HCT116 (cell line): ENCODE measurements at regions not wholly inside any gene's neighbourhood (a gene's known extent, or its start where the extent isn't known, plus 50 kb on each side); places are given as distances from the start of the nearest gene placed in this dataset.

Experiments used
- ATAC-seq: fragments of 200-7000 bp; cut with Tn5 transposase; 2 replicates; pipeline ENCODE4 v1.9.1; 2020; ENCODE audit warnings: mild to moderate bottlenecking, moderate library complexity
- BruUV-seq: library from RNA; stranded (reverse); fragments of 400-500 nt; replicated peaks from 2 replicates; lab custom pipeline; 2021; lab: Mats Ljungman, UMichigan
- CTCF ChIA-PET: fragments of 300-600 bp; sonication (Branson Sonifier 250); formaldehyde crosslinking; loops from one replicate; lab custom pipeline; 2021; ENCODE audit warnings: antibody characterized with exemption; lab: Charles Lee
- POLR2A ChIA-PET: fragments of 300-600, 350-600 bp; sonication (Branson Sonifier 250); formaldehyde crosslinking; loops from one replicate; lab custom pipeline; 2021; ENCODE audit warnings: antibody characterized with exemption; lab: Charles Lee
- RAD21 ChIA-PET, 2 experiments: fragments of 300-600 bp; sonication (Branson Sonifier 250); formaldehyde crosslinking; loops; one replicate each; lab custom pipeline; 2023; ENCODE audit warnings: low total read pairs in 2 of 2; ENCODE audit not compliant: uncharacterized antibody in 2 of 2, unreplicated experiment in 2 of 2, low non-redundant PET in 1 of 2; lab: Charles Lee
- DNase-seq: peaks from one replicate; pipeline ENCODE4 v3.0.0-alpha.2; 2010; ENCODE audit warnings: low read depth, low spot score
- H2AFZ ChIP-seq: fragments of 200-600 bp; shearing (Covaris generic), sonication (generic); 2 replicates; pipeline ENCODE4 v1.6.1; 2017; ENCODE audit warnings: low read depth, mixed run types, mixed read lengths, antibody characterized with exemption, low read length; ENCODE audit not compliant: poor library complexity, severe bottlenecking
- H3K27ac ChIP-seq: 2 replicates; pipeline ENCODE4 v1.5.1; 2012; ENCODE audit warnings: low read depth, low read length
- H3K27me3 ChIP-seq: fragments of 200-600 bp; sonication (generic); 2 replicates; pipeline ENCODE4 v1.6.1; 2016; ENCODE audit warnings: mixed run types, low read length, mixed read lengths; ENCODE audit not compliant: insufficient read depth
- H3K36me3 ChIP-seq, 2 experiments: fragments of 200-500 bp in 1 of 2; fragments of 200-600 bp in 1 of 2; sonication (Bioruptor generic) in 1 of 2; sonication (generic) in 1 of 2; 2 replicates each; pipeline versions ENCODE4 v1.5.1 to v1.6.1; 2014 to 2016; ENCODE audit warnings: low read length in 2 of 2, inconsistent platforms in 1 of 2, mixed read lengths in 1 of 2, mixed run types in 1 of 2; ENCODE audit not compliant: insufficient read depth in 2 of 2, control insufficient read depth in 1 of 2
- H3K4me1 ChIP-seq, 2 experiments: fragments of 200-600 bp in 1 of 2; sonication (generic) in 1 of 2; 2 replicates each; pipeline versions ENCODE4 v1.5.1 to v1.6.1; 2012 to 2017; ENCODE audit warnings: low read length in 2 of 2, inconsistent platforms in 1 of 2, mild to moderate bottlenecking in 1 of 2, mixed read lengths in 1 of 2, mixed run types in 1 of 2, moderate library complexity in 1 of 2; ENCODE audit not compliant: insufficient read depth in 2 of 2, control insufficient read depth in 1 of 2
- H3K4me2 ChIP-seq: fragments of 200-600 bp; sonication (generic); 2 replicates; pipeline ENCODE4 v1.6.1; 2017; ENCODE audit warnings: mixed run types, low read length, mixed read lengths
- H3K4me3 ChIP-seq, 2 experiments: fragments of 200-600 bp in 1 of 2; sonication (generic) in 1 of 2; replicated peaks in 1 of 2; 2 replicates each; pipeline ENCODE4 v1.5.1; 2011 to 2016; ENCODE audit warnings: low read length in 2 of 2, control low read depth in 1 of 2, low read depth in 1 of 2, mild to moderate bottlenecking in 1 of 2, mixed read lengths in 1 of 2, mixed run types in 1 of 2
- H3K79me2 ChIP-seq: fragments of 200-600 bp; sonication (generic); 2 replicates; pipeline ENCODE4 v1.6.1; 2017; ENCODE audit warnings: mild to moderate bottlenecking, mixed run types, low read length, moderate library complexity, mixed read lengths; ENCODE audit not compliant: insufficient read depth
- H3K9ac ChIP-seq: fragments of 200-600 bp; sonication (generic); 2 replicates; pipeline ENCODE4 v1.6.1; 2016; ENCODE audit warnings: low read length, mixed read lengths
- H3K9me2 ChIP-seq: fragments of 200-600 bp; sonication (generic), shearing (Covaris generic); 2 replicates; pipeline ENCODE4 v1.6.1; 2017; ENCODE audit warnings: mixed run types, mild to moderate bottlenecking, moderate library complexity; ENCODE audit not compliant: insufficient read depth
- H3K9me3 ChIP-seq, 2 experiments: fragments of 200-500 bp in 1 of 2; fragments of 200-600 bp in 1 of 2; sonication (Bioruptor generic) in 1 of 2; sonication (generic) in 1 of 2; 2 replicates each; pipeline ENCODE4 v1.6.1; 2014 to 2017; ENCODE audit warnings: low read length in 2 of 2, mixed read lengths in 2 of 2, inconsistent platforms in 1 of 2, low read depth in 1 of 2, mild to moderate bottlenecking in 1 of 2, mixed run types in 1 of 2, moderate library complexity in 1 of 2; ENCODE audit not compliant: control insufficient read depth in 1 of 2, insufficient read depth in 1 of 2
- H4K20me1 ChIP-seq: fragments of 200-600 bp; sonication (generic), shearing (Covaris generic); 2 replicates; pipeline ENCODE4 v1.6.1; 2017; ENCODE audit warnings: mixed run types, mild to moderate bottlenecking, moderate library complexity; ENCODE audit not compliant: insufficient read depth
- ATF3 ChIP-seq: IDR thresholded peaks from 2 replicates; pipeline ENCODE4 v1.6.1; 2012
- CBX3 ChIP-seq: IDR thresholded peaks from 2 replicates; pipeline ENCODE4 v1.6.1; 2012; ENCODE audit warnings: low read depth
- CTCF ChIP-seq, 3 experiments: fragments of 200-600 bp in 1 of 3; sonication (generic) in 1 of 3; IDR thresholded peaks in 2 of 3; conservative IDR thresholded peaks in 1 of 3; 2 replicates each; pipeline ENCODE4 v1.5.1; 2012 to 2017; ENCODE audit warnings: low read depth in 2 of 3, low read length in 2 of 3, antibody characterized with exemption in 1 of 3, borderline replicate concordance in 1 of 3, control low read depth in 1 of 3, mild to moderate bottlenecking in 1 of 3, mixed read lengths in 1 of 3, mixed run types in 1 of 3, moderate library complexity in 1 of 3; ENCODE audit not compliant: insufficient read depth in 1 of 3
- EZH2 ChIP-seq: fragments of 200-600 bp; sonication (generic); IDR thresholded peaks from 2 replicates; pipeline ENCODE4 v1.6.1; 2017; ENCODE audit warnings: antibody characterized with exemption, mixed run types
- FOSL1 ChIP-seq: IDR thresholded peaks from 2 replicates; pipeline ENCODE4 v1.6.1; 2012; ENCODE audit warnings: low read depth
- MAX ChIP-seq: IDR thresholded peaks from 2 replicates; pipeline ENCODE4 v1.6.1; 2012
- POLR2A ChIP-seq: IDR thresholded peaks from 2 replicates; pipeline ENCODE4 v1.7.0; 2011; ENCODE audit warnings: borderline replicate concordance; ENCODE audit not compliant: insufficient read depth, insufficient read length; ENCODE audit errors: extremely low read depth
- POLR2AphosphoS5 ChIP-seq: IDR thresholded peaks from 2 replicates; pipeline ENCODE4 v1.6.1; 2011; ENCODE audit warnings: mild to moderate bottlenecking, low read depth, low read length, moderate library complexity
- RAD21 ChIP-seq: IDR thresholded peaks from 2 replicates; pipeline ENCODE4 v1.6.1; 2012; ENCODE audit warnings: low read depth, mild to moderate bottlenecking
- SIN3A ChIP-seq: IDR thresholded peaks from 2 replicates; pipeline ENCODE4 v1.6.1; 2012; ENCODE audit warnings: low read depth
- SP1 ChIP-seq: IDR thresholded peaks from 2 replicates; pipeline ENCODE4 v1.6.1; 2012; ENCODE audit warnings: low read depth
- SRF ChIP-seq: IDR thresholded peaks from 2 replicates; pipeline ENCODE4 v1.6.1; 2012; ENCODE audit warnings: low read depth
- TCF7L2 ChIP-seq: IDR thresholded peaks from 2 replicates; pipeline ENCODE4 v1.7.0; 2011; ENCODE audit warnings: borderline replicate concordance, inconsistent platforms; ENCODE audit not compliant: insufficient read depth, insufficient read length; ENCODE audit errors: extremely low read depth
- YY1 ChIP-seq: IDR thresholded peaks from 2 replicates; pipeline ENCODE4 v1.6.1; 2011; ENCODE audit warnings: low read length, low read depth, moderate library complexity, mild to moderate bottlenecking; ENCODE audit not compliant: insufficient replicate concordance; ENCODE audit errors: extremely low read depth
- ZFX ChIP-seq: fragments of 450-650 bp; IDR thresholded peaks from 2 replicates; pipeline ENCODE4 v1.6.1; 2017
- ZNF274 ChIP-seq: fragments of 200-500 bp; sonication (Bioruptor generic); IDR thresholded peaks from 2 replicates; pipeline ENCODE4 v1.6.1; 2014; ENCODE audit warnings: mild to moderate bottlenecking, low read depth, low read length, inconsistent platforms
- intact Hi-C: fragments of 100-400 bp; cut with micrococcal nuclease; formaldehyde crosslinking; loops from 2 replicates; pipeline ENCODE4 v1.10.0; 2022

GRCh38 chr17:34131386-34131785 lies 123.7 kb upstream of the CCL2 start:
- intact Hi-C loops, result no loop called here
- no peak for TF ChIP-seq ATF3
- TF ChIP-seq SP1, result no peak
- TF ChIP-seq POLR2A, result no peak
- TF ChIP-seq SIN3A, result no peak
- TF ChIP-seq FOSL1, result no peak
- TF ChIP-seq TCF7L2, result no peak
- BruUV-seq, result no TSS peak
- no peak overlapping the region for H3K27ac ChIP-seq
- H3K36me3 ChIP-seq, result no peaks in the 10 kb centered on the region
- ChIA-PET CTCF (no interaction called here), POLR2A (no interaction called here), RAD21 (no interaction called here)
- no peak overlapping the region for H3K4me2 ChIP-seq
- H3K9me2 ChIP-seq, result no peaks in the 10 kb centered on the region
- H3K79me2 ChIP-seq, result no peaks in the 10 kb centered on the region
- H2AFZ ChIP-seq, result no peak overlapping the region
- H3K27me3 ChIP-seq, result no peaks in the 10 kb centered on the region
- no peaks in the 10 kb centered on the region; a peak in 1 of 4 replicates for H3K9me3 ChIP-seq
- H3K4me1 ChIP-seq, result no peaks in the 10 kb centered on the region
- no peak overlapping the region for H3K4me3 ChIP-seq
- H4K20me1 ChIP-seq, result no peaks in the 10 kb centered on the region
- H3K9ac ChIP-seq, result no peak overlapping the region
- DNase-seq (no peak), ATAC-seq (no peak)

GRCh38 chr17:34133350-34133749 lies 121.7 kb upstream of the CCL2 start:
- ChIA-PET RAD21 (no interaction called here), CTCF (interaction anchor here (0.6 kb wide), 1 partner anchor 111 kb away, joined by 3 read pairs; no protein-coding TSS in a partner anchor), POLR2A (no interaction called here)
- Histone ChIP-seq H3K4me3 (no peak overlapping the region), H3K27me3 (no peaks in the 10 kb centered on the region), H3K9ac (no peak overlapping the region), H3K79me2 (no peaks in the 10 kb centered on the region), H3K4me2 (no peak overlapping the region), H3K9me2 (no peaks in the 10 kb centered on the region), H2AFZ (no peak overlapping the region), H3K27ac (no peak overlapping the region), H3K36me3 (no peaks in the 10 kb centered on the region), H3K9me3 (no peaks in the 10 kb centered on the region; a peak in 1 of 4 replicates), H4K20me1 (no peaks in the 10 kb centered on the region), H3K4me1 (no peaks in the 10 kb centered on the region)
- DNase-seq (no peak), ATAC-seq (no peak)
- intact Hi-C loops, result no loop called here
- no TSS peak for BruUV-seq
- no peak for TF ChIP-seq POLR2A
- no peak for TF ChIP-seq POLR2AphosphoS5
- TF ChIP-seq ZNF274, result no peak
- TF ChIP-seq CTCF (IDR thresholded peaks at IDR 0.05 in 2 of 3, conservative IDR thresholded peaks at IDR 0.05 in 1 of 3; ENCODE audit: borderline replicate concordance in 1 of 3, insufficient read depth in 1 of 3, low read depth in 2 of 3, low read length in 2 of 3), result no peak
- no peak for TF ChIP-seq CBX3
- no peak for TF ChIP-seq FOSL1
- TF ChIP-seq SIN3A, result no peak
- TF ChIP-seq MAX, result no peak
- no peak for TF ChIP-seq SP1
- no peak for TF ChIP-seq ATF3
- no peak for TF ChIP-seq RAD21
- TF ChIP-seq EZH2, result no peak
- TF ChIP-seq ZFX, result no peak
- no peak for TF ChIP-seq YY1
- TF ChIP-seq SRF, result no peak
